Testis (tissue), 2 donors: ENCODE measurements at regions not wholly inside any gene's neighbourhood (a gene's known extent, or its start where the extent isn't known, plus 50 kb on each side); places are given as distances from the start of the nearest gene placed in this dataset.

Source experiments
- CTCF ChIP-seq, 3 experiments: fragments of 450-650 bp in 2 of 3; fragments of 200-600 bp in 1 of 3; sonication (generic) in 1 of 3; IDR thresholded peaks; one replicate each; pipeline ENCODE4 v1.5.1; 2016 to 2019; ENCODE audit warnings: antibody characterized with exemption in 3 of 3, mild to moderate bottlenecking in 2 of 3, moderate library complexity in 1 of 3
- POLR2A ChIP-seq: fragments of 450-650 bp; IDR thresholded peaks from one replicate; pipeline ENCODE4 v1.6.1; 2017; ENCODE audit warnings: antibody characterized with exemption, mild to moderate bottlenecking, moderate library complexity

- TF ChIP-seq CTCF (IDR thresholded peaks at IDR 0.05) (no peak), POLR2A (no peak)
Observed at GRCh38 chr5:124948062-124948753, 201.8 kb upstream of the ZNF608 start.
